GM21717 (cell line): ENCODE measurements at regions not wholly inside any gene's neighbourhood (a gene's known extent, or its start where the extent isn't known, plus 50 kb on each side); places are given as distances from the start of the nearest gene placed in this dataset.

Experiments
- ATAC-seq: cut with Tn5 transposase; IDR thresholded peaks from one replicate; pipeline ENCODE4 v1.9.1; 2021; ENCODE audit warnings: mild to moderate bottlenecking, moderate library complexity; ENCODE audit not compliant: unreplicated experiment

GRCh38 chr3:150172356-150172755, 201.7 kb upstream of the PFN2 start:
- ATAC-seq, result no peak

DNA sequence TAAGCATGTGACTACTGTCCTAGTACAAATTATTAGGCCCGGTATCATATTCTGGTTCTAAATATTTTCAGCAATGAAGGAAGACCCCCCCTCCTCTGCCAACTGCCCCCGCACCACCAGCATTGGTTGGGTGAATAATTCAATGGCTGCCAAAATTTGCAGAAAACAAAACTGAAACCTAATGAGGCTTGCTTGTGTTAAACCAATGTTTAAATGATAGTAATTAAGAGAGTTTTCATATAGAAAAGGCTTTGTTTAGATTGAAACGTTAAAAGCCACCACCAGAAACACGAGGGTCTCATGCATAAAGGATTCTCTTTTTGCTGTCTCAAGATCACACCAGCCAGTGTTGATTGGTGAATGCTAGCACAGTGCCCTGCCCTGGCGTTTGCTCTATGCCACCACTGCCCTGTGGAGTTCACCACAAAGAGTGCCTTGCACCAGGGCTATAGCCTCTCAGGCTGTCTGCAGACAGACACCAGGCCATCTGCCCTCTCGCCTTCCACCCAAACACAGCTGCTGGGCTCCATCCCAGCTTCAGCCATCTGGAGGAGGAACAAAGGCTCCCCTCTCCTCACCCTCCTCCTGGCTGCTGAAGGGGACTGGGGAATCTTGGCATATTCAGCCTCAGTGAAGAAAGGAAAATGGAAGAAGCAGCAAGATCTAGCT, 200.3 kb upstream of the PFN2 start:
- no peak for ATAC-seq

GRCh38 chr3:150169330-150169940, 198.7 kb upstream of the PFN2 start:
- ATAC-seq, result no peak

GRCh38 chr3:150168698-150169097, 198.0 kb upstream of the PFN2 start:
- ATAC-seq, result no peak

DNA sequence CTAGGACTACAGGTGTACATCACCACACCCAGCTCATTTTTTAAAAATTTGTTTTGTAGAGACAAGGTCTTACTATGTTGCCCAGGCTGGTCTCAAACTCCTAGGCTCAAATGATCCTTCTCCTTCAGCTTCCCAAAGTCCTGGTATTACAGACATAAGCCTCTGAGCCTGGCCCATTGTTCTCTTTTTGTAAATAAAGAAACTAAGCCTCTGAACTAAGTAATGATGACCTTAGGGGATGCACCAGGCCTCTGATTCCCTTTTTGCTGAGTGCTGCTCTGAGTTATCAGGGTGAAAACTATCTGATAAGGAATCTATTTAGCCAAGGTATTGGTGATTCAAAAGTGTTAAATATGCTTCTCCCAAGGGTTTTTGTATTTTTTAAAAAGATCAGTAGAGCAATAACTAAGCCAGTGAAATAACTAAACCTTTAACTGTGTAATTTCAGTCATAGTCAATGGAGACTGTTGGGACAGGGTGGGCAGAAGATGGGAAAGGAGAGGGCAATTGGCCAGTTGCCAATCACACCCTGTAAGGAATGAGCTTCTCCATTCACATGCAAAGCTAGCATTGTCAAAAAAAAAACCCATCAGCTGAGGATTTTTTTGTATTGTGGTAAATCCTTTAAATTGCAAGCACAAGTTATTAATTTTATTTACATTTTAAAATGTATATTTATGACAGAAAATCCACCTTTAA, 194.8 kb upstream of the PFN2 start:
- ATAC-seq, result no peak

GRCh38 chr3:150161011-150161410, 190.3 kb upstream of the PFN2 start:
- ATAC-seq, result no peak

DNA sequence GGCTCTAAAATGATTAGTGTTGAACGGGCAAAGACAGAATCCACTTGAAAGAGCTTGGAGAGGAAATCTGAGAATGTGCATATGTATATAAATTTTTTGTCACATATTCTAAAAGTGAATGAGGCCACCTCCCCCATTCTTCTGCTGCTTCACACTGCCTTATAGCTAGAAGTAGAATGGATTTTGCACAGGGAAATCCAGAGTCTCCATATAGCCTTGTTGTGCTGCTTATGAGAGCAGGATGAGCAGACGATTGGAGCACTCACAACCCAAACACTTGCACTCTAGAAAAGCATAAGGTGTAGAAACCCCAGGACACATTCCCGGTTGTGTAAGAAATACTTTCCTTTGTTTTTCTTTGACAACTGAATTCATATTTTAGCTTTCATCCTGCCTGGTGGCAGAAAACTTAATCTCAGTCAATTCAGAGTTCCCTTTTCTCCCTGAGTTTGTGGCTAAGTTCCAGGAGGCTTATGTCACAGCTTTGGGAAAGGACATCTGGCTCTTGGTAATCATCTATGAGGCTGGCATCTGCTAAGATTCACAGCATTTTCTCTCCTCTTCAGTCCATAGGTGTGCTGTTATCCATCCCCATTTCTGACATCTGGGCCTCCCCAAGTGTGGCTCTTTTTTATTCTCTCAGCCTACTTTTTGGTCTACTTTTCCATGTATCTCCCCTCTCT, 188.4 kb upstream of the PFN2 start:
- ATAC-seq, result no peak

- no peak for ATAC-seq
These were observed 181.9 kb upstream of the PFN2 start for GRCh38 chr3:150152567-150152966.

- no peak for ATAC-seq
These were observed 179.9 kb upstream of the PFN2 start for GRCh38 chr3:150150633-150151032.

GRCh38 chr3:150149651-150150051, 179.0 kb upstream of the PFN2 start:
- ATAC-seq, result no peak

DNA sequence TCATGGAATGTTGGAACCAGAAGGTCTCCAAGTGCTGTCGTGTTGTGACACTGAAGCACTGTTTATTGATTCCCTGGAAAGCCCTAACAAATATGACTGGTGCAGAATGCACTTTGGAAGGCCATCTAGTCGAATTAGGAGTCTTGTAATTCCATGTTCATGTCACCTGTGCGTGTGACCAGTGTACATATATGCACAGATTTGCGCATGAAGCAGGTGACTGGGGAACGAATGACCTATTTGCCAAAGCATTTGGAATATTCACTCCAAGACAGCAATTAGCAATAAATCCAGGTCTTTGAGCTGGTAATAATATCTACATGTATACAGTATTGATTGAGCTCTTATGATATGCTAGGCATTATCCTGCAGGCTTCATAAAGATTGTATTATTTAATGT, 177.5 kb upstream of the PFN2 start:
- ATAC-seq, result no peak

DNA sequence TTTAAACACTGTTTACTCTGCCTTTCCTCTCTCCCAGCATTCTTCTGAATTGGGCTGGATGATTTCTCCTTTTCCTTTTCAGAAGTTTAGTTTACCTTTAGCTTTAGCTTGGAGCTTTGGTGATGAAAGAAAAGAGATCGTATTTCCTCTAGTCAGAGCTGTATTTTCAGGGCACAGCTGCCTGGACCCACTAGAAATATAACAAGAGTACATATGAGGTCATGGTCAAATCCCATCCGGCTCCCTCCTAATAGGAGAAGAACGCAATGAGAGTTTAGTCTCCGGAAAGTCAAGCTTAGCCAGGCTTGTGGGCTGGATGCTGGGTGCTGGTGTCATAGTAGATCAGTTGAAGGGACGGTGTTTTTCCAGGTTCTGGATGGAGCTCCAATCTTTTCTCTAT, 177.1 kb upstream of the PFN2 start:
- no peak for ATAC-seq

- ATAC-seq, result no peak
These were observed 176.5 kb upstream of the PFN2 start for GRCh38 chr3:150146991-150147761.

DNA sequence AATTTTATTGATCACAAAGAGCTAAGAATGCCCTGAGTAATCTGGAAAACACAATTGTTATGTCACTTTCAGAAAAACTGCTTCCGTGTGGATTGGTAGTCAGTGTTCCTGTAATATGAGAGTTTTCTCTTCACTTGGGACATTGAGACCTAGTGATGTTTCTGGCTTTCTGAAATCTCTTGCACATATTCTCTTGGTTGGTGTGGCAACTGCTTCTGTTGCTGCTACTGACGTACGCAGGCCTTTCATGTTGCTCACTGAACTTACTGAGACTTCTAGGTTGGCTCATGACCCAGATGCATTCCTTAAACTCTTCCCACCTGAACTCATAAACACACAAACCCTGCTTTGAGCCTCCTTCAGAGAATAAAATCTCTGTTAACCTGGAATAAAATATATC, 175.0 kb upstream of the PFN2 start:
- ATAC-seq, result no peak

GRCh38 chr3:150144191-150144708, 173.6 kb upstream of the PFN2 start:
- no peak for ATAC-seq

DNA sequence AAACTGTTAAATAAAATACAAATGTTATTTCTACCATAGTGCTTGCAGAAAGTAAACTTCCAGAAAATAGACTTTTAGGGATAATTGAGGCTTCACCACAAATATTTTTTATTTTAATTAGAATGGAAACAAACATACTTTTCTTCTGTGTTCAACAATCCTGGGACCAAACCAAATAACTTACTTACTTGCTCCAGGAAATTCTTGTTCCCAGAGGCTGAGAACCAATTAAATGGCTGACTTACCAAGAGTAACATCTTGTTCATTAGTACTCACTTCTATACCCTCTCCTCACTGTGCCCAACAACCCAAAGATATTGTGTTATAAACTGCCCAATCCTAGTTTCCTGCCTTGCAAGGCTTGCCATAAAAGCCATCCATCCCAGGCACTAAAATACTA, 172.2 kb upstream of the PFN2 start:
- no peak for ATAC-seq

GRCh38 chr3:150141790-150142326, 171.2 kb upstream of the PFN2 start:
- ATAC-seq, result no peak

GRCh38 chr3:150140614-150141321, 170.1 kb upstream of the PFN2 start:
- ATAC-seq, result no peak

GRCh38 chr3:150138824-150139223, 168.1 kb upstream of the PFN2 start:
- ATAC-seq, result no peak

GRCh38 chr3:150136242-150136641, 165.5 kb upstream of the PFN2 start:
- ATAC-seq, result no peak
